ENCODE measurements at regions not wholly inside any gene's neighbourhood (a gene's known extent, or its start where the extent isn't known, plus 50 kb on each side); places are given as distances from the start of the nearest gene placed in this dataset.

DNA sequence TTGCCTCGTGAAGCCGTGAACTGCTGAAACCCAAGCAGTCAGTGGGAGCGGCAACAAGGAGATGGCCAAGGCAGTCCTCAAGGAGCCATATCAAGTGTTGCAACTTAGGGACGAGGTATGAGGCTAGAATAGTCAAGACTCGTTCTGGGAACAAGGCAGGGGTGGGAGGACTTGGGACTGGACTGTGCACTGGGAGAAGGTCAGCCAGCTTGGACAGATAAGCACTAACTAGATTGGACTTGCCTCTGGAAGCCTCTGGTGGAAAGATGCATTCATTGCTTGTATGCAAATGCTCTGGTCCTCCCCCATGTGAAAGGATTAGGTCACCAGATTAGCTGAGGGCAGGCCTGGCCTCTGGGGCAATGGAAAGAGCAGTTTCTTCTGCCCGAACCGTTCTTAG lies 123.3 kb upstream of the CTNNB1 start (continued):
- TF ChIP-seq, protein P1, sequence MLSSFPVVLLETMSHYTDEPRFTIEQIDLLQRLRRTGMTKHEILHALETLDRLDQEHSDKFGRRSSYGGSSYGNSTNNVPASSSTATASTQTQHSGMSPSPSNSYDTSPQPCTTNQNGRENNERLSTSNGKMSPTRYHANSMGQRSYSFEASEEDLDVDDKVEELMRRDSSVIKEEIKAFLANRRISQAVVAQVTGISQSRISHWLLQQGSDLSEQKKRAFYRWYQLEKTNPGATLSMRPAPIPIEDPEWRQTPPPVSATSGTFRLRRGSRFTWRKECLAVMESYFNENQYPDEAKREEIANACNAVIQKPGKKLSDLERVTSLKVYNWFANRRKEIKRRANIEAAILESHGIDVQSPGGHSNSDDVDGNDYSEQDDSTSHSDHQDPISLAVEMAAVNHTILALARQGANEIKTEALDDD (IDR thresholded peaks at IDR 0.05), result peak; percentile 69; the same call in 1 of the 2 replicates
- TF ChIP-seq RAD21 (CRISPR knock-in tag; conservative IDR thresholded peaks at IDR 0.05 in 1 of 2, IDR thresholded peaks at IDR 0.05 in 1 of 2) (peak; percentile 58 to 62), ATF7 (IDR thresholded peaks at IDR 0.05) (peak; percentile 75), ZNF551 (CRISPR knock-in tag; IDR thresholded peaks at IDR 0.05) (no peak), PHF20 (IDR thresholded peaks at IDR 0.05; ENCODE audit: partially characterized antibody) (no peak), JUN (IDR thresholded peaks at IDR 0.05; ENCODE audit: borderline replicate concordance, low read depth, low read length) (0 out of 2 replicates have a peak, but pooled peaks have one; percentile 25), JUN (CRISPR knock-in tag; IDR thresholded peaks at IDR 0.05; ENCODE audit: borderline replicate concordance) (no peak), JUND (IDR thresholded peaks at IDR 0.05; ENCODE audit: borderline replicate concordance, low read depth, low read length) (peak; percentile 45; the same call in 1 of the 2 replicates), JUND (tag; IDR thresholded peaks at IDR 0.05; ENCODE audit: borderline replicate concordance, low read depth, low read length) (peak; percentile 64; the same call in 2 of the 3 replicates), MCM2 (IDR thresholded peaks at IDR 0.05; ENCODE audit: low read depth) (no peak), MAZ (CRISPR knock-in tag; conservative IDR thresholded peaks at IDR 0.05 in 1 of 2, IDR thresholded peaks at IDR 0.05 in 1 of 2) (peak in 1 of 2 experiments; percentile 41; a peak in 1 of 4 replicates), ZSCAN29 (IDR thresholded peaks at IDR 0.05) (no peak), ARID1B (IDR thresholded peaks at IDR 0.05) (peak; percentile 26; the same call in 1 of the 2 replicates), HDAC8 (tag; IDR thresholded peaks at IDR 0.05) (no peak), TEAD2 (tag; IDR thresholded peaks at IDR 0.05) (no peak), DACH1 (IDR thresholded peaks at IDR 0.05; ENCODE audit: partially characterized antibody) (no peak), ZNF589 (CRISPR knock-in tag; IDR thresholded peaks at IDR 0.05; ENCODE audit: low read depth) (peak; percentile 43; the same call in 1 of the 2 replicates), LEF1 (IDR thresholded peaks at IDR 0.05) (no peak), TEAD1 (CRISPR knock-in tag; IDR thresholded peaks at IDR 0.05) (no peak)
- TF ChIP-seq, protein P2, sequence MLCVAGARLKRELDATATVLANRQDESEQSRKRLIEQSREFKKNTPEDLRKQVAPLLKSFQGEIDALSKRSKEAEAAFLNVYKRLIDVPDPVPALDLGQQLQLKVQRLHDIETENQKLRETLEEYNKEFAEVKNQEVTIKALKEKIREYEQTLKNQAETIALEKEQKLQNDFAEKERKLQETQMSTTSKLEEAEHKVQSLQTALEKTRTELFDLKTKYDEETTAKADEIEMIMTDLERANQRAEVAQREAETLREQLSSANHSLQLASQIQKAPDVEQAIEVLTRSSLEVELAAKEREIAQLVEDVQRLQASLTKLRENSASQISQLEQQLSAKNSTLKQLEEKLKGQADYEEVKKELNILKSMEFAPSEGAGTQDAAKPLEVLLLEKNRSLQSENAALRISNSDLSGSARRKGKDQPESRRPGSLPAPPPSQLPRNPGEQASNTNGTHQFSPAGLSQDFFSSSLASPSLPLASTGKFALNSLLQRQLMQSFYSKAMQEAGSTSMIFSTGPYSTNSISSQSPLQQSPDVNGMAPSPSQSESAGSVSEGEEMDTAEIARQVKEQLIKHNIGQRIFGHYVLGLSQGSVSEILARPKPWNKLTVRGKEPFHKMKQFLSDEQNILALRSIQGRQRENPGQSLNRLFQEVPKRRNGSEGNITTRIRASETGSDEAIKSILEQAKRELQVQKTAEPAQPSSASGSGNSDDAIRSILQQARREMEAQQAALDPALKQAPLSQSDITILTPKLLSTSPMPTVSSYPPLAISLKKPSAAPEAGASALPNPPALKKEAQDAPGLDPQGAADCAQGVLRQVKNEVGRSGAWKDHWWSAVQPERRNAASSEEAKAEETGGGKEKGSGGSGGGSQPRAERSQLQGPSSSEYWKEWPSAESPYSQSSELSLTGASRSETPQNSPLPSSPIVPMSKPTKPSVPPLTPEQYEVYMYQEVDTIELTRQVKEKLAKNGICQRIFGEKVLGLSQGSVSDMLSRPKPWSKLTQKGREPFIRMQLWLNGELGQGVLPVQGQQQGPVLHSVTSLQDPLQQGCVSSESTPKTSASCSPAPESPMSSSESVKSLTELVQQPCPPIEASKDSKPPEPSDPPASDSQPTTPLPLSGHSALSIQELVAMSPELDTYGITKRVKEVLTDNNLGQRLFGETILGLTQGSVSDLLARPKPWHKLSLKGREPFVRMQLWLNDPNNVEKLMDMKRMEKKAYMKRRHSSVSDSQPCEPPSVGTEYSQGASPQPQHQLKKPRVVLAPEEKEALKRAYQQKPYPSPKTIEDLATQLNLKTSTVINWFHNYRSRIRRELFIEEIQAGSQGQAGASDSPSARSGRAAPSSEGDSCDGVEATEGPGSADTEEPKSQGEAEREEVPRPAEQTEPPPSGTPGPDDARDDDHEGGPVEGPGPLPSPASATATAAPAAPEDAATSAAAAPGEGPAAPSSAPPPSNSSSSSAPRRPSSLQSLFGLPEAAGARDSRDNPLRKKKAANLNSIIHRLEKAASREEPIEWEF (CRISPR knock-in tag; IDR thresholded peaks at IDR 0.05), result no peak
